NCI-H2196 (cell line): ENCODE measurements at regions not wholly inside any gene's neighbourhood (a gene's known extent, or its start where the extent isn't known, plus 50 kb on each side); places are given as distances from the start of the nearest gene placed in this dataset.
"Not testable (repeated sequence)": the region's sequence is repeated elsewhere in the genome, so short reads cannot be mapped to it uniquely, and the experiment has no call there.

Source experiments
- DNase-seq: peaks from one replicate; lab custom pipeline; 2025; ENCODE audit not compliant: unreplicated experiment; lab: John Stamatoyannopoulos, UW

DNA sequence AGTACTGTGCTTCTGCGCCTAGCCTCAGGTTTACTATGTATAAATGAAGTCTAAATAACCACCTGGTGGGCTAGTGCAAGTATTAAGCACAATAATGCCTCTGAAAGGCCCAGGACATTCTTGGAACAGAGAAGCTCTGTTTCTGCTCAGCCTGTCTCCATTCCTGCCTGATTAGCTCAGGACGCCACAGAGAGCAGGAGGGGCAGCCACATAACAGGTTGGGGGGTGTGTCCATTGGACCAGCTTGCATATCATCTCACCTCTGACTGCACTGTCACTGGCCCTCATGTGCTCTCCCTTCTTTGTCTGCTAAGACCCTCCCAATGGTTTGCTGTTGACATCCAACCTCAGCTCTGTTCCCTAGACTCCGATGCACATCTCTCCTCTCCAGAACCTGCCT lies 52.8 kb upstream of the IKZF1 start:
- DNase-seq: no peak

DNA sequence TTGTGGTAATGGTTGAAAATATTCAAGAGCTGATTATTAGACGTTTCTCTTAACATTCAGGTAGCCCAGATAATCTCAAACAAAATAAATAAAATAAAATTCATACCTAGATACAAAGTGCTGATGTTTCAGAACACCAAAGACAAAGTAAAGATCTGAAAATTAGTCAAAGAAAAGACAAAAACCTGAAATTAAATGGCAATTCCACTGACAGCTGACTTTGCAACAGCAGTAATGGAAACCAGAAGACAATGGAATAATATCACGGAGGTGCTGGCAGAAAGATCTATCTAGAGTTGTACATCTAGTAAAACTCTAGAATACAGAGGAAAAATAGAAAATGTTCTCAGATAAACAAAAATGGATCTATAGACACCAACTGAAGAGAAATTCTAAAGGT lies 58.0 kb upstream of the IKZF1 start:
- no peak for DNase-seq

DNA sequence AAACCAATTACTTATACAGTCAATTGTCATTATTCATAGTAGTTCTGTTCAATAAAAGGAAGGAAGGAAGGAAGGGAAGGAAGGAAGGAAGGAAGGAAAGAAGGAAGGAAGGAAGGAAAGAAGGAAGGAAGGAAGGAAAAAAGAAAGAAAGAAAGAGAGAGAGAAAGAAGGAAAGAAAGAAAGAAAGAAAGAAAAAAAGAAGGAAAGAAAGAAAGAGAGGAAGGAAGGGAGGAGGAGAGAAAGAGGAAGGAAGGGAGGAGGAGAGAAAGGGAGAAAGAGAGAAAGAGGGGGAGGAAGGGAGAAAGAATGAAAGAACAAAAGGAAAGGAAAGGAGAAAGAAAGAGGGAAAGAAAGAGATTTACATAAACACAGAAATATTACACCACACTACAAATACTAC lies 62.4 kb upstream of the IKZF1 start:
- DNase-seq: not testable (repeated sequence)

DNA sequence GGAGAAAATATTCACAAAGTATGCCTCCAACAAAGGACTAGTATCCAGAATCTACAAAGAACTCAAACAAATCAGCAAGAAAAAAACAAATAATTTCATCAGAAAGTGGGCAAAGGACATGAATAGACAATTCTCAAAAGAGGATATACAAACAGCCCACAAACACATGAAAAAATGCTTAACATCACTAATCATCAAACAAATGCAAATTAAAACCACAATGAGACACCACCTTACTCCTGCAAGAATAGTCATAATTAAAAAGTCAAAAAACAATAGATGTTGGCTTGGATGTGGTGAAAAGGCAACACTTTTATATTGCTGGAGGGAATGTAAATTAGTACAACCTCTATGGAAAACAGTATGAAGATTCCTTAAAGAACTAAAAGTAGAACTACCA lies 63.8 kb upstream of the IKZF1 start:
- DNase-seq: not testable (repeated sequence)

DNA sequence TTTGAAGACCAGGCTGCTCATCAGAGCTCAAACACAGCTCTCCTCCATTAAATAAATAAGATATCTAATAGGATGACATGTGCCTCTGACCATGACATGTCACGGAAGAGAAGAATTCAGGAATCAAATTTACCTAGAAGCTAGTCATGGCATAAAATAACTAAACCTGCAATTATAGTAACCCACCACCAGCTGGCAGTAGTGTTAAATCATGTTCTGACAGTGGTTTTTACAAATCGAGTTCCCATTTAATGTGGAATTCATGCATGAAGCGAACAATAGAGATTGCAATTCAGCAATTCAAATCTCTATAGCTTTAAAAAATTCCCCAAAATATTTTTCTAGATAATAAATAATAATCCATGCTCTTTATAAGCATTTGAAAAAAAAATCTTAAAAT lies 74.6 kb upstream of the IKZF1 start:
- DNase-seq: no peak

DNA sequence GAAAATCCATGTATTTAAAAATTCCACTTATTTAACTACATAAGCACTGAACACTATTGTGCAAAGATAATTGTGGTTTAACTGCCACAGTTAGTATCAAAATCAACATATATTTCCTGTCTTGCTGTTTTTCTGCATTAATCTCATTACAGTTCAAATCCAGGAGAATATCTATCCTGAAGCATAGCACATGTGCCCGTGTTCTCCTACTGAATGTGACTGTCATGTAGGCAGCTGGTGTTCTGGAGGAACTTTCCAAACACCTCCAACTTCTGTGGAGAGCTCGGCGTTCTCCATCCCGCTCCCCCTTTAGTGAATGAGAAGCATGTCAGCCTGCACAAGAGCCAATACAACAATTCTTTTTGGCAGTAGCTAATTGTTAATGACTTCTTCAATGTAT lies 76.4 kb upstream of the IKZF1 start:
- DNase-seq: no peak

DNA sequence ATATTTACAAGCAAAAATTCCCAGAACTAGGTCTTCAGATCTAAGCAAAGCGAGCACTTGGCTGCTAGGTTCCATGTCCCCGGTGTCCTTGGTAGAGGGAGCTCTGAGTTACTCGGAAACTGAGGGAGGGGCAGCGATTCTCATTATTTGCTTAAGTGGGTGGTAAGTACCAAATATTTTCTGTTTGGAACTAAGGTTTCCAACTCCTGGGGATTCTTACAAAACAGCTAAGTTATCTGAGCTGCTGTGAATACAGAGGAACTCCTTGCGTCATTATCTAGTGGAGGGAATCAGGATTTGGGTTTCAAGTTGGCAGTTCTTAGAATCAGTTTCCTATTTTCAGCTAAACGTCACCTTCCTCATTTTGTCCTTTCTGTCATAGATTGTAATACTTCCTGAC lies 76.8 kb upstream of the IKZF1 start:
- DNase-seq: no peak

DNA sequence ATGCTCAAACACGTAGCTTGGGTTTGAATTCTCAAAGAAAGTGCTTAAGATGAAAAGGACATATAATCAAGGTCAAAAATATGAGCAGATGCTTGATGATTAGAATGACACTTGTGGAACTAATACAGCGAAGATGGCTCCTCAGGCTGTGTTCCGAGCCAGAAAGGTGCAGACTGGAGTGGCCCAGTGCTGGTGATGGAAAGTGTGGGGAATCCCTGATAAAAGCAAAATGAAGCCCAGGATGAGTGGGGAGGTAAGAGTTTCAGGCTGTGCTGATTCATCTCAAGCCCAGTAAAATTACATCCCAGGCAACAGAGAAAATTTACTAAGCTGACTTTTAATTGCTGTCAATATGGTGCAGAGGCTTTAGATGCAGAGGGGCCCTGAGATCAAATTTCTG lies 77.8 kb upstream of the IKZF1 start:
- no peak for DNase-seq

DNA sequence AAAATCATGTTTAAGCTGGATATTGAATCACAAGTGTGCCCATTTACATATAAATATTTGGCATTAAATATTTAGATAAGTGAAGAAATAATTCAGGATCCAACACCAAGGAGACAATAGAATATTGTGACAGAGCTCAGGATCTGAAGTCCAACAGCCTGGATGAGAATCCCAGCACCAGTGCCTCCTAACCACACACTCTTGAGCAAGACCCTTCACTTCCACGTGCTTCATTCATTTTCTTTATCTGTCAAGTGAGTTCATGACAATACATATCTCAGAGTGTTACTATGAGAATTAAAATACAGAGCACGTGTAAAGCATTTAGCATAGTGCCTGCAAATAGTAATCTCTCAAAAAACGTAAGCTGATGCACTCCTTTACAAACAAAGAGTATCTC lies 78.4 kb upstream of the IKZF1 start:
- no peak for DNase-seq

DNA sequence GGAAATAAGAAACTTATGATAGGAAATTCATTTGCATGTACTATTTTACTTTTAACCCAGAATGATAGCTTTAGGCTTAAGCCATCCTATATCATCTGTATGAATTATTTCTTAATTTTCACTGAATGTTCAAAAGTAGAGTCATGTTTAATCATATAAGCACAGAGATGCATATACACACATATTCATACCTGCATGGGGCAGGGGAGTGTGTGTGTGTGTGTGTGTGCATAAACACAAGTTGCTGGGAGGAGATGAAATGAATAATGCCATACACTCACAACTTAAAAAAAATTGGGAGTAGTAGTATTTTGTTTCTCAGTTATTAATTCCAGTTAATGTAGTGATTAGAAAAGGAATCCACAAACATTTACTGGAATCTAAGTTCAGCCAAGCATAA lies 83.1 kb upstream of the IKZF1 start:
- no peak for DNase-seq

DNA sequence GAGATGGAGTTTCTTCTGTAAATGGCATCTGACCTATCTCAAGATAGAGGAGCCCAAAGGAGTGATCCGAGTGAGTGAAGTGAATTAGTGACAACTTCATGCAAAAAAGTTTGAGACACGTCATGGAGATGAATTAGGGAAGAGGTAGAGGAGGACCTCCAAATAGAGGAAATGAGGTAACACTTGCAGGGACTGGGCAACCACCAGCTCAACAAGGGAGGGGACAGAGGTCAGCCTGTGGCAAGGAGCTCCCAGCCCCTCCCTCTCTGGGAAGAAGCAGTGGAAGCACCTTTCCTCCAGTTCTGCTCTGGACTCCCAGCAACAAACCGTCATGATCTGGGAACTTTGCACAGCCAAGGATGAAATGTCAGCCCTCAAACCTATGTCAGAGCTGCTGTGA lies 83.5 kb upstream of the IKZF1 start:
- DNase-seq: no peak

DNA sequence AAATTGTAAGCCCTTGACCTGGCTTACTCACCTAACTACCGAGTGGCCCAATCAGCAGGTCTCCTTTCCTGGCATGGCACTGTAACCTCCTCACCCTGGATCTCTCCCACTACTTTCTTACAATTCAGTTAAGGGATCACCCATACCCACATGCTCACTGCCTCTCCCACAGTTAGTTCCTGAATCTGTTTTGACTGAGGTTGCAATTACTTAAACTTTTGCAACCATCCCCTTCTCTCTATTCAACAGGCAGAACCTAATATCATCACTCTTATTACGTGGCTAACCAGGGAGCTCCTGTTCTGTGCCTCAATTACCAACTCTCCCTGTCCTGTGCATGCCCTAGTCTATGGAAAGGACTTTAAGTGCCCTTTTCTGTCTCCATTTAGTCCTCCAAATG lies 84.2 kb upstream of the IKZF1 start:
- no peak for DNase-seq

DNA sequence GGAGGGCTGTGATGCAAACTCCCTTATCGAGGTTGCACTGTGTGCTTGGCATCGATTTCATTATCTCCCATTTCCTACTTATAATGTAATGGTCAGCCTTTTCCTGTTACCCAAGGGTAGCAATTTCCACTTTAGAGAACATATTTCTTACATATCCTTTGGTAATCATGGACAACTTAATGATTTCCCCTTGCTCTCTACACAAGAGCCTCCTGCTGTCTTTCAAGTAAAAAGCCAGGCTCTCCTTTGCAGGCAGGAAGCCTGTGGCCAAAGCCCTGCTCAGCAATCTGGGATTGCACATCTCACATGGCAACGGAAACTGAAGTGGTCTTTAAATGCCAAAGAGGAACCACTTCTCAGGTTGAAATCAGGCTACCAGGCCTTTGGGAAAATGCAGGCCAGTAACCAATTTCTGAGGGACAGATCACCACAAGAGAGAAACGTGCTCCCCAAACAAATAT lies 86.7 kb upstream of the IKZF1 start:
- no peak for DNase-seq

DNA sequence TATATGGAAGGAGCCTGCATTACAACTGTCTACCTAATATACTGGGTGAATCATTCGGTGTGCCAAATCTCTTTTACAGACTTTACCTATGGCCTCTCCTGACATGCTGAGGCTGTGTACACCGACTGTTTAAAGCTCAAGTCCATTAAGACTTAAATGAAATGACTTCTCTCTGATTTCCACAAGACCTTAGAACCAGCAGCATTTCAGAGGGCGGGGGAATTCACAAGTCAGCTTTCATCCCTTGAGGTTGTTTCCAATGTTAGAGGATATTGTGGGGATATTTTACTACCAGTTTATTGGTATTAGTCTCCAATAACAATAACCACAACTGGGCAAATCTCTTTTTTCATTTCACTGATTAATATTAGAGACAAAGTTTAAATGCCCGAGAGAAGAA lies 87.1 kb upstream of the IKZF1 start:
- no peak for DNase-seq

DNA sequence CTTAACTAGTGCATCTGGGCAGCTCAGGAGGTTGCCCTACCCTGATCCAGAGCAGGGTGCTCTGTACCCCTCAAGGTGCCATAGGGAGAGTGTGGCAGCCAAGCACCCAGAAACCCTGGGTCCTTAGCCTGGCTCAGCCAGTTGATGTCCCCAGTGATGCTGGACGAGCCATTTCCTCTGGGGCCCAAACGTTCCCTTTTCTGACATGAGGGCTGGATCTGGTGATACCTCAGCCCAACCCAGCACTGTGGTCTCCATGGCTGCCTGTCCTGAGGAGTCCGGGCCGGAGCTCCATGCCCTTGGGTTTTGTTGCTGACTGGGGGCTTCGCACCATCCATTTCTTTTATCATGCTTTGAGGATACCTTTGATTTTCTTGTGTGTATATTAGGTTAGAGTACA lies 87.9 kb upstream of the IKZF1 start:
- DNase-seq: no peak

DNA sequence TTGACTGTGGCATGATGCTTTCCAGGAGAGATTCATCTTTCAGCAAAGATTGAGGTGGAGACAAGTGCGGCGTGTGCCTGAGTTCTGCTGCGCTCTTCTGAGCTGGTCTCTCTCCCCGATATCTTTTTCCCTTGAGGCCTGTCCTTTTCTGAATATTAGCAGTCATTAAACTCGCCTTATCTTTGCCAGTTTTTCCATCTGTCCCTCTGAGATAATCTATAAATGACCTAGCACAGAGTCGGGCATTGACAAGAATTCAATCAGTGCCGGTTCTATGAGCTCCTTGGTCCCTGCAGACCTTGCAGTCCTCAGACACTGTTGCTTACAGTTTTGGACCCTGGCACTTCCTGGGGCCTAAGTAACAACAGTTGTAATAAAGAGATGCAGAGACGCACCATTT lies 89.7 kb upstream of the IKZF1 start:
- DNase-seq: no peak

DNA sequence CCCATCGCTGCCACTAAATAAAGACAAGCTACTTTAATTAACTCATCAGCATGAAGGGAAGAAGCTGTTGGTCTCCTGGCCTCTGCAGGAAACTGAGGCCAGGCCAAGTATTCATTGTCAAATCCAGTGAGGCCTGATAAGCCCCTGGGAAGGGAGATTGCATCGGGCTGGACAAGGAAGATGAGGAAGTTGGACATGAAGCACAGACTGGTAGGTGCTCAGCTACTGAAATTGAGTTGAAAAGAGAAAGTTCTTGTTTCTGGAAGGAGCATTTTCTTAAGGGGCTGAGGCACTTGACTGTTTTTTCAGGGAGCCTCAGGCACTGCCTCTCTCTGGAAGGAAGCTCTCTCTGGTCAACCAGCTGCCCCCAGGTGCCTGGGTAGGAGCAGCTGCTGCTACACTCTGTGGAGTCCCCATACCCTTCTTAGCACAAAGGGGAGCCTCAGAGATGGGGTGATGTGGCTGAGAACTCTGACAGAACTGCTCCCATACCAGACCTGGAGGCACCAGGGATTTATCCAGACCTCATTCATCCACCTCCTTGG lies 90.3 kb upstream of the IKZF1 start:
- no peak for DNase-seq

DNA sequence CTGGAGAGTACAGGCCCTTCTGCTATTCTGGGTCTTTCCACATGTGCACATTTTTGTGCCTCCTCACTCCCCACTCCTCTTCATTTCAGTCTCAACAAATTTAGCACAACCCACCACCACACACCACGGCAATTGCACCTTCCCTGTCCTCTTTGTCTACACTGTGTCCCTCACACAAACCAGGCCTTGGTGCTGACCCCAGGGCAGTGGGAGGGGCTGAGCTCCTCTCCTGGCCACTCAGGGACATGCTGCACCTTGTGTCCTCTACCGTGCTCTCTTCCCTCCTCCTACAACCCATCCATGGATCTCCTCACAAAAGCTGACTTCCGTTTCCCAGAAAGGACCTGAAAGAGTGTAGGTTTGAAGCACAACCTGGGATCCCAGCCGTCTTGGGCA lies 90.9 kb upstream of the IKZF1 start:
- DNase-seq: no peak

DNA sequence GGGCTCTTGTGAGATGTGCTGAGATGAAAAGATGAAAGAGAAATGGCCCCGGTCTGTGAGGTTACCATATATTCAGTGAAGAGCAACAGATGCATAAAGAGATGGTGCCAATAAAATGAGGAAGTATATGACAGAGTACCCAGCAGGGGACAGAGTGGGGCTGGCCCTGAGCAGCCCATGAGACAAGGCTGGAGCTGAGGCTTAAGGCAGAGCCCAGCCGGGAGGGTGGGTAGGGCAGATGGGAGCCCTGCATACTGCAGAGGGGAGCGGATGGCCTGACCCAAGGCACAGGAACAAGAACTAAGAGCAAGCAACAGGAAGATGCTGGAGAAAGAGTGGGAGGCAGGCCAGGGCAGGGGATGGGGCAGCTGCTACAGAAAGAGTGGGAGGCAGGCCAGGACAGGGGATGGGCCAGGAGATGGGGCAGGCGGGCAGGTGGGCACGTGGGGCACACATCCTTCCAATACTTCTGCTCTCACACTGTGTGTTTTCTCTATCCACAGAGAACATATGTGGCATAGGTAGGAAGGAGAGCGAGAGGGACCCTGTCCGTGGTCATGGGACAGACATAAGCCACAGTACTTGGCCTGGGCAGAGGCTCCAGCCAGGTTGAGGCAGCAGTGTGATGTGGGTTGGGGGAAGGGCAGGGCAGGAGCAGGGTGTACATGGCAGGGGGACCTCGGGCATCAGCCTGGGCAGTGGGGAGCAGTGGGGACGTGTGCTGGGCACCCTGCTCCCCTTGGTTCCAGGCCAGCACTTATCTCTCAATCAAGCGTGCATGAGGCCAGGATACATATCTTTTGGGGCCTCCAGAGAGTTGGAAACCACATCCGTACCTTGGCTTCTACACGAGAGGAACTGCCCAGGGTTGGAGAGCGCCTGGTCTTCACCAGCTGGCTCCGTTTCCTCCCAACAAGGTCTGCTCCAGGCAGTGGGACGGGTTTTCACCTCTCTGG lies 91.6 kb upstream of the IKZF1 start:
- DNase-seq: no peak

DNA sequence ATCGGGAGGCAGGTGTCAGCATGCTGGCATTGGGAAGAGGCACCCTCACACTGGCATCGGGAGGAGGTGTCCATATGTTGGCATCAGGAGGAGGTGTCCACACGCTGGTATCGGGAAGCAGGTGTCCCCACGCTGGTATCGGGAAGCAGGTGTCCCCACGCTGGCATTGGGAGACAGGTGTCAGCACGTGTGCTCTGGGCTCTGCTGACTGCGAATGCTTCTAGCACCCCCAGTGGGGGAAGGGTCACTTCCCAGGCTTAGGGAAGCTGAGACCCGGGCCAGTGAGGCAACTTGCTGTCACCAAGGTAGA lies 92.5 kb upstream of the IKZF1 start:
- peak; percentile 26 for DNase-seq

DNA sequence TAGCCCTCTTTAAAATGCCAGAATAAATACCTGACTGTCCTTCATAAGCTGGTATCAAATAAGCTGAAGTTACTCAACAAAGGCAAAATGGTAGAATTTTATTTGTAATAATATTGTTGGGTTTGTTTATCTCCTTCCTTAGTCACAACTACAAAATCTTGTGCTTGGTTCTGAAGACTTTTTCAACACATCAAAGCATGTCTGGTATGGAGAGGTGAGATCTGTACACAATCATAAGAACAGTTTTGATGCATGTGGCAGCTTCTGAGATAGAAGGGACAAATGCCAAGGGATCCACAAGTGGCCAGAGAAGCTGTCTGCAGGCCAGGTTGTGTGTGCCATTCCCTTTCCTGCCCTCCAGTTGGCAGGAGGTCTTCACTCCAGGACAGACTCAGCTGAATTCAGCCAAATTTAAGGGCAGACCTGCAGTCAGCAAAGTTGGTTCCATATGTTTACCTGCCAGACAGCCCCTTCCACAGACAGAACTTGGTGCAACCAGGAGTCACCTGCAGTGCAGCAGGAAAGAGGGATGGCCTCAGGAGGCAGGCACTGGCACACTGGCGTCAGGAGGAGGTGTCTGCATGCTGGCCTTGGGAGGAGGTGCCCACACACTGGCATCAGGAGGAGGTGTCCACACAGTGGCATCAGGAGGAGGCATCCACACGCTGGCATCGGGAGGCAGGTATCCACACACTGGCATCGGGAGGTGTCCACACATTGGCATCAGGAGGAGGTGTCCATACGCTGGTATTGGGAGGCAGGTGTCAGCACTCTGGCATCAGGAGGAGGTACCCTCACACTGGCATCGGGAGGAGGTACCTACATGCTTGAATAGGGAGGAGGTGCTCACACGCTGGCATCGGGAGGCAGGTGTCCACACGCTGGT lies 93.1 kb upstream of the IKZF1 start:
- DNase-seq: no peak

DNA sequence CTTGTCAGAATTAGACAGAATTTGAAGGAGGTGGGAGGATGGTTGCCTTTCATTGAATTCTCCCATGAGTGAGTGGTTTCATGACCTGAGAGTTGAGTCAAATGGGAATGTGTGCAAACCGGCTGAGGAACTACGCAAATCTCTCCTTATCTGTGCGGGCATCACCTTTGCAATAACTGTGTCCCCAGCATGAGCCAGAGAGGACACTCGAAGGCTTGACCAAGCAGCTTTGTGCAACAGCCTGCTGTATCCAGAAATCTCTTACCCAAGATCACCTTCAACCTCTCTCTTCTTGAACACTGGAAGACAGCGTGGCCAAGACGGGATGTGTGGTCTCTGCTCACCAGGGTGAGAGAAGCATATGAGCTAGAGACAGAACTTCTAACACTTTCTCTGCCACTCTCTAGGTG lies 93.8 kb upstream of the IKZF1 start:
- no peak for DNase-seq
